ENCODE measurements at regions not wholly inside any gene's neighbourhood (a gene's known extent, or its start where the extent isn't known, plus 50 kb on each side); places are given as distances from the start of the nearest gene placed in this dataset.

- no peak for DNase-seq
- Histone ChIP-seq H3K9me3 (no peaks in the 10 kb centered on the region), H3K36me3 (no peaks in the 10 kb centered on the region), H3K27me3 (no peaks in the 10 kb centered on the region), H3K4me3 (no peak overlapping the region), H3K27ac (no peak overlapping the region), H3K4me1 (peaks cover 0 to 16% (median 4%) of the 10 kb centered on the region in 4 donors)
- no peak for TF ChIP-seq CTCF (IDR thresholded peaks at IDR 0.05)
- no peak for TF ChIP-seq POLR2A (IDR thresholded peaks at IDR 0.05)
Measured at GRCh38 chr6:30832864-30833263, 51.5 kb upstream of the DDR1 start.

GRCh38 chr6:30830438-30830837, 53.9 kb upstream of the DDR1 start:
- peak overlapping the region; percentile 60 to 71 (median 70) for H3K27ac ChIP-seq
- peaks cover 0 to 26% (median 4%) of the 10 kb centered on the region in 4 donors for H3K4me1 ChIP-seq
- peak overlapping the region; percentile 23 to 37 (median 34) for H3K4me3 ChIP-seq
- DNase-seq: peak in 2 of 3 donors; percentile 37 to 64
- H3K9me3 ChIP-seq: no peaks in the 10 kb centered on the region
- H3K27me3 ChIP-seq: no peaks in the 10 kb centered on the region
- no peaks in the 10 kb centered on the region for H3K36me3 ChIP-seq
- TF ChIP-seq CTCF (IDR thresholded peaks at IDR 0.05): no peak
- TF ChIP-seq POLR2A (IDR thresholded peaks at IDR 0.05): no peak

GRCh38 chr6:30829639-30830255, 54.6 kb upstream of the DDR1 start:
- H3K9me3 ChIP-seq: no peaks in the 10 kb centered on the region
- H3K27me3 ChIP-seq: no peaks in the 10 kb centered on the region
- TF ChIP-seq CTCF (IDR thresholded peaks at IDR 0.05) (no peak), POLR2A (IDR thresholded peaks at IDR 0.05) (no peak)
- H3K4me3 ChIP-seq: peak overlapping the region; percentile 23 to 37 (median 34)
- no peak for DNase-seq
- no peaks in the 10 kb centered on the region for H3K36me3 ChIP-seq
- H3K27ac ChIP-seq: peak overlapping the region; percentile 60 to 71 (median 70)
- peaks cover 0 to 26% (median 4%) of the 10 kb centered on the region in 4 donors for H3K4me1 ChIP-seq

GRCh38 chr6:30829033-30829432, 55.3 kb upstream of the DDR1 start:
- Histone ChIP-seq H3K27me3 (no peaks in the 10 kb centered on the region), H3K36me3 (no peaks in the 10 kb centered on the region), H3K9me3 (no peaks in the 10 kb centered on the region), H3K4me3 (peak overlapping the region in 3 of 4 donors; percentile 33 to 37 (median 36)), H3K27ac (peak overlapping the region in 3 of 4 donors; percentile 26 to 71 (median 71)), H3K4me1 (peaks cover 0 to 26% (median 1%) of the 10 kb centered on the region in 4 donors)
- no peak for DNase-seq
- no peak for TF ChIP-seq POLR2A (IDR thresholded peaks at IDR 0.05)
- no peak for TF ChIP-seq CTCF (IDR thresholded peaks at IDR 0.05)

GRCh38 chr6:30828027-30828962, 56.0 kb upstream of the DDR1 start:
- peak; percentile 88 to 97 (median 94) for TF ChIP-seq CTCF (IDR thresholded peaks at IDR 0.05)
- TF ChIP-seq POLR2A (IDR thresholded peaks at IDR 0.05): no peak
- peaks cover 0 to 26% (median 1%) of the 10 kb centered on the region in 4 donors for H3K4me1 ChIP-seq
- H3K4me3 ChIP-seq: peak overlapping the region in 3 of 4 donors; percentile 8 to 37 (median 33)
- H3K27me3 ChIP-seq: no peaks in the 10 kb centered on the region
- H3K36me3 ChIP-seq: no peaks in the 10 kb centered on the region
- DNase-seq: peak; percentile 82 to 93 (median 88)
- peak overlapping the region in 3 of 4 donors; percentile 58 to 71 (median 62) for H3K27ac ChIP-seq
- no peaks in the 10 kb centered on the region for H3K9me3 ChIP-seq
